AG04450 (cell line): ENCODE measurements at regions not wholly inside any gene's neighbourhood (a gene's known extent, or its start where the extent isn't known, plus 50 kb on each side); places are given as distances from the start of the nearest gene placed in this dataset.

Experiments used
- CTCF ChIA-PET: fragments of 300-600, 350-600 bp; formaldehyde crosslinking; extraction: SDS; loops from one replicate; lab custom pipeline; 2022; ENCODE audit warnings: antibody characterized with exemption, inconsistent platforms; lab: Charles Lee
- POLR2A ChIA-PET: fragments of 350-600 bp; formaldehyde crosslinking; extraction: SDS; loops from one replicate; lab custom pipeline; 2021; ENCODE audit warnings: antibody characterized with exemption, inconsistent platforms; lab: Yijun Ruan, JAX
- DNase-seq: peaks from one replicate; pipeline ENCODE4 v3.0.0-alpha.2; 2011; ENCODE audit warnings: low read depth, low spot score
- H3K27ac ChIP-seq: one replicate; pipeline ENCODE4 v1.5.1; 2012; ENCODE audit warnings: low read depth, low read length, control low read depth
- H3K27me3 ChIP-seq: one replicate; pipeline ENCODE4 v1.6.0; 2012; ENCODE audit warnings: low read length; ENCODE audit not compliant: control insufficient read depth, insufficient read depth
- H3K4me3 ChIP-seq: 2 replicates; pipeline ENCODE4 v1.5.1; 2011; ENCODE audit warnings: mild to moderate bottlenecking, low read depth, low read length, control low read depth
- H3K9me3 ChIP-seq: 2 replicates; pipeline ENCODE4 v1.5.1; 2012; ENCODE audit warnings: low read length; ENCODE audit not compliant: control insufficient read depth, insufficient read depth
- CTCF ChIP-seq: IDR thresholded peaks from 2 replicates; pipeline ENCODE4 v1.5.1; 2011; ENCODE audit warnings: low read depth, low read length, control low read depth, inconsistent platforms

GRCh38 chr3:154040283-154040682 lies 80.9 kb upstream of the ARHGEF26 start:
- ChIA-PET POLR2A (no interaction called here), CTCF (interaction anchor here (1.3 kb wide), 2 partner anchors 212 to 1662 kb away, joined by 3 to 4 read pairs; no protein-coding TSS in a partner anchor)
- H3K9me3 ChIP-seq: no peaks in the 10 kb centered on the region
- no peak overlapping the region for H3K27ac ChIP-seq
- H3K4me3 ChIP-seq: no peak overlapping the region
- no peak for DNase-seq
- TF ChIP-seq CTCF: peak; percentile 43
- H3K27me3 ChIP-seq: no peaks in the 10 kb centered on the region

DNA sequence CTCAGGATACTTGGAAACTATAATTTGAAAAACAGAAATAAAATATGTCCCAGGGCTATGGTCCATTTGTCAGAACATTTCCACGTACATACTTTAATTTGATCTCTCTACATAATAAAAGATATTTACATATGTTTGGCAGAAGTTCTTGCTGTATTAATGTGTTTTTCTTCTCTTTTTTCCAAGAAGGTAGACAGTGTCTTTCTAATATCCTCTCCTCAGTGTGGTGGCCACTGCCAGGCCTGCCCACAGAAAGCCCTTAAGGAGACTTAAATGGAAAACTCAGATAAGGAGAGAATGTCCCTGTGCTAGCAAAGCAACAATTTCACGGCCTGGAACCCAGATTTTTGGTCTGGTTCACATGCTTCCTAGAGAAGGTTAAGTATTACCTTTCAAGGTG lies 76.5 kb upstream of the ARHGEF26 start:
- Histone ChIP-seq H3K27ac (no peak overlapping the region), H3K27me3 (no peaks in the 10 kb centered on the region), H3K4me3 (no peak overlapping the region), H3K9me3 (no peaks in the 10 kb centered on the region)
- TF ChIP-seq CTCF: no peak
- CTCF ChIA-PET: no interaction called here
- no peak for DNase-seq
- POLR2A ChIA-PET: no interaction called here

DNA sequence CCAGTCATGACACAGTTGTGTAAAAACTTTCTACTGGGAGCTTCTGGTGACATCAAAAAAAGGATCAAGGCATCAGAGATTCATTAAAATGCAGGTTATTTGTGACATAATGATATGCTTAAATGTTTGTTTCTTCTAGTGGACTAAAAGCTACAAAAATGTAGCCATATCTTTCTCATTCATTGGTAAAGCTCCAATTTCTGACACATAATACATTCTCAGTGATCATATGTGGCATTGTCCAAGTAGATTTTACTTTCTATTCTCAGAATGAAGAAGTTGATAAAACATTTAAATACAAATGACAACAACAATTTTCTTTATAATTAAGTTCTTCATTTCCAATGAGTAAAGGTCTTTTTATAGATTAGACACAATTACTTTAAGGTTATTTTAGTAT lies 71.0 kb upstream of the ARHGEF26 start:
- H3K27ac ChIP-seq: no peak overlapping the region
- no peak for DNase-seq
- ChIA-PET CTCF (no interaction called here), POLR2A (no interaction called here)
- H3K27me3 ChIP-seq: no peaks in the 10 kb centered on the region
- no peak for TF ChIP-seq CTCF
- H3K4me3 ChIP-seq: no peak overlapping the region
- no peaks in the 10 kb centered on the region for H3K9me3 ChIP-seq

GRCh38 chr3:154050766-154051165 lies 70.4 kb upstream of the ARHGEF26 start:
- Histone ChIP-seq H3K9me3 (no peaks in the 10 kb centered on the region), H3K4me3 (no peak overlapping the region), H3K27me3 (no peaks in the 10 kb centered on the region), H3K27ac (no peak overlapping the region)
- no peak for TF ChIP-seq CTCF
- CTCF ChIA-PET: interaction anchor here (1.2 kb wide), 1 partner anchor 202 kb away, joined by 3 read pairs; no protein-coding TSS in a partner anchor
- POLR2A ChIA-PET: no interaction called here
- no peak for DNase-seq

DNA sequence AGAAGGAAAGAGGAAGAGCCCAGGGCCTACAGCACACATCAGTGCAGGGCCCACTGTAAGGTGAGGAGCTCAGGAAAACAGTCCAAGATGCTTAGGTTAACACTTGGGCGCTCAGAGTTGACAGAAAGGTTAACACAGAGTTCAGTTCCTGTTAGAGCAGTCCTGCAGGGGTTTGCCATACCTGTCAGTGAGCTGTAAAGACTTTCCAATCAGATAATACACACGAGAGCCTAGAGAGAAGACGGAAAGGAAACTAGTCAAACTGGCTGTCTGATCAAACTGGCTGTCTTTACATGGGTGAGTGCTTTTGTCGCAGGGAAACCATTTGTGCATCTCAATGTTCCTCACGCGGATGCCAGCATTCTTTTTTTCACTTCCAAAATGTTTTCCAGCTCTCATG lies 61.4 kb upstream of the ARHGEF26 start:
- Histone ChIP-seq H3K27ac (no peak overlapping the region), H3K4me3 (no peak overlapping the region), H3K27me3 (no peaks in the 10 kb centered on the region), H3K9me3 (no peaks in the 10 kb centered on the region)
- no peak for TF ChIP-seq CTCF
- CTCF ChIA-PET: interaction anchor here (1.6 to 2.0 kb wide), 2 partner anchors 193 to 194 kb away, joined by 3 to 4 read pairs; no protein-coding TSS in a partner anchor
- DNase-seq: no peak
- POLR2A ChIA-PET: no interaction called here
